OCI-LY1 (cell line): ENCODE measurements at regions not wholly inside any gene's neighbourhood (a gene's known extent, or its start where the extent isn't known, plus 50 kb on each side); places are given as distances from the start of the nearest gene placed in this dataset.

Source experiments
- H2AFZ ChIP-seq: fragments of 200-600 bp; sonication (generic), shearing (Covaris generic); 2 replicates; pipeline ENCODE4 v1.6.0; 2014; ENCODE audit warnings: antibody characterized with exemption, mild to moderate bottlenecking, low read length
- H3F3A ChIP-seq: fragments of 200-600 bp; sonication (generic), shearing (Covaris generic); 2 replicates; pipeline ENCODE4 v1.6.0; 2014; ENCODE audit warnings: mild to moderate bottlenecking, antibody characterized with exemption, low read length, moderate library complexity; ENCODE audit not compliant: insufficient read depth
- H3K27ac ChIP-seq: fragments of 200-600 bp; sonication (generic); 2 replicates; pipeline ENCODE4 v1.5.1; 2014; ENCODE audit warnings: low read length, mixed run types, mild to moderate bottlenecking, low read depth; ENCODE audit not compliant: poor library complexity, severe bottlenecking
- H3K27me3 ChIP-seq: fragments of 200-600 bp; sonication (generic); 2 replicates; pipeline ENCODE4 v1.6.0; 2014; ENCODE audit warnings: antibody characterized with exemption, mild to moderate bottlenecking, low read length, moderate library complexity; ENCODE audit not compliant: insufficient read depth
- H3K36me3 ChIP-seq: fragments of 200-600 bp; sonication (generic); 2 replicates; pipeline ENCODE4 v1.6.1; 2014; ENCODE audit warnings: mild to moderate bottlenecking, antibody characterized with exemption, low read length, moderate library complexity, mixed read lengths; ENCODE audit not compliant: insufficient read depth
- H3K4me1 ChIP-seq: fragments of 200-600 bp; sonication (generic); 2 replicates; pipeline ENCODE4 v1.5.1; 2014; ENCODE audit warnings: mild to moderate bottlenecking, low read length, moderate library complexity; ENCODE audit not compliant: insufficient read depth, severe bottlenecking
- H3K4me2 ChIP-seq: fragments of 200-600 bp; sonication (generic), shearing (Covaris generic); 2 replicates; pipeline ENCODE4 v1.6.1; 2014; ENCODE audit warnings: low read length
- H3K4me3 ChIP-seq: fragments of 200-600 bp; sonication (generic); 2 replicates; pipeline ENCODE4 v1.5.1; 2014; ENCODE audit warnings: low read length, low read depth, mild to moderate bottlenecking, mixed read lengths; ENCODE audit not compliant: poor library complexity, severe bottlenecking
- H3K79me2 ChIP-seq: fragments of 200-600 bp; shearing (Covaris generic); 2 replicates; pipeline ENCODE4 v1.6.1; 2016; ENCODE audit warnings: mixed run types, low read length, mixed read lengths; ENCODE audit not compliant: insufficient read depth
- H3K9ac ChIP-seq: fragments of 200-600 bp; sonication (generic), shearing (Covaris generic); 2 replicates; pipeline ENCODE4 v1.6.1; 2014; ENCODE audit warnings: mild to moderate bottlenecking, low read length, mixed read lengths
- H3K9me2 ChIP-seq: fragments of 200-600 bp; sonication (generic), shearing (Covaris generic); 2 replicates; pipeline ENCODE4 v1.6.1; 2014; ENCODE audit warnings: low read depth, mild to moderate bottlenecking, low read length, mixed read lengths
- H3K9me3 ChIP-seq: fragments of 200-600 bp; shearing (Covaris generic); 2 replicates; pipeline ENCODE4 v1.6.1; 2014; ENCODE audit warnings: low read length, mixed read lengths
- H4K20me1 ChIP-seq: fragments of 200-600 bp; sonication (generic), shearing (Covaris generic); 2 replicates; pipeline ENCODE4 v1.6.0; 2016; ENCODE audit warnings: mild to moderate bottlenecking, low read length; ENCODE audit not compliant: insufficient read depth
- EZH2 ChIP-seq: fragments of 200-600 bp; sonication (generic), shearing (Covaris generic); IDR thresholded peaks from 2 replicates; pipeline ENCODE4 v1.8.0; 2017; ENCODE audit warnings: borderline replicate concordance, mixed run types, mild to moderate bottlenecking, antibody characterized with exemption, low read length, moderate library complexity, mixed read lengths
- TF ChIP-seq, protein P1 (sequence below): fragments of 200-600 bp; sonication (generic), shearing (Covaris generic); IDR thresholded peaks from 2 replicates; pipeline ENCODE4 v1.5.1; 2017; ENCODE audit warnings: mild to moderate bottlenecking, antibody characterized with exemption, low read length, moderate library complexity, mixed read lengths

- Histone ChIP-seq H3K27ac (no peak overlapping the region), H3K9me2 (no peaks in the 10 kb centered on the region), H3K9ac (no peak overlapping the region), H3K79me2 (no peaks in the 10 kb centered on the region), H4K20me1 (no peaks in the 10 kb centered on the region), H2AFZ (no peak overlapping the region), H3F3A (no peaks in the 10 kb centered on the region), H3K4me1 (no peaks in the 10 kb centered on the region), H3K4me2 (no peak overlapping the region), H3K4me3 (no peak overlapping the region), H3K27me3 (no peaks in the 10 kb centered on the region), H3K9me3 (no peaks in the 10 kb centered on the region), H3K36me3 (no peaks in the 10 kb centered on the region)
- no peak for TF ChIP-seq EZH2
- TF ChIP-seq, protein P1, sequence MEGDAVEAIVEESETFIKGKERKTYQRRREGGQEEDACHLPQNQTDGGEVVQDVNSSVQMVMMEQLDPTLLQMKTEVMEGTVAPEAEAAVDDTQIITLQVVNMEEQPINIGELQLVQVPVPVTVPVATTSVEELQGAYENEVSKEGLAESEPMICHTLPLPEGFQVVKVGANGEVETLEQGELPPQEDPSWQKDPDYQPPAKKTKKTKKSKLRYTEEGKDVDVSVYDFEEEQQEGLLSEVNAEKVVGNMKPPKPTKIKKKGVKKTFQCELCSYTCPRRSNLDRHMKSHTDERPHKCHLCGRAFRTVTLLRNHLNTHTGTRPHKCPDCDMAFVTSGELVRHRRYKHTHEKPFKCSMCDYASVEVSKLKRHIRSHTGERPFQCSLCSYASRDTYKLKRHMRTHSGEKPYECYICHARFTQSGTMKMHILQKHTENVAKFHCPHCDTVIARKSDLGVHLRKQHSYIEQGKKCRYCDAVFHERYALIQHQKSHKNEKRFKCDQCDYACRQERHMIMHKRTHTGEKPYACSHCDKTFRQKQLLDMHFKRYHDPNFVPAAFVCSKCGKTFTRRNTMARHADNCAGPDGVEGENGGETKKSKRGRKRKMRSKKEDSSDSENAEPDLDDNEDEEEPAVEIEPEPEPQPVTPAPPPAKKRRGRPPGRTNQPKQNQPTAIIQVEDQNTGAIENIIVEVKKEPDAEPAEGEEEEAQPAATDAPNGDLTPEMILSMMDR: no peak
These were observed 764.7 kb downstream of the TRIML1 start for GRCh38 chr4:188903986-188904385.

DNA sequence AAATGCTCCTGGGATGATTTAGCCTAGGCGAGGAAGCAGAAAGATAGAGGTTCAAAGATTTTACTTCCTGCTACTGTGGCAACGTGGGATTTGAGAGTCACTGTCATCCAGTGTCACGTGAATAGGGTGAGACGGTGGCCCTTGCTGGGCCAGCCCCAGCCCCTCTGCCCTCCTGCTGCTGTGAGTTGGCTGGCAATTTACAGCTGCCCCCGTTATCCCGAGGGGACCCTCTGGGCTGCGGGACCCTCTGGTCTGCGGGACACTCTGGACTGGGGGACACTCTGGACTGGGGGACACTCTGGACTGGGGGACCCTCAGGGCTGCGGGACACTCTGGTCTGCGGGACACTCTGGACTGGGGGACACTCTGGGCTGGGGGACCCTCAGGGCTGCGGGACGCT is 765.4 kb downstream of the TRIML1 start:
- Histone ChIP-seq H3K9ac (no peak overlapping the region), H3K4me3 (no peak overlapping the region), H3K79me2 (no peaks in the 10 kb centered on the region), H4K20me1 (no peaks in the 10 kb centered on the region), H3K4me2 (no peak overlapping the region), H3K9me2 (no peaks in the 10 kb centered on the region), H3K27me3 (no peaks in the 10 kb centered on the region), H3K27ac (no peak overlapping the region), H2AFZ (no peak overlapping the region), H3K36me3 (no peaks in the 10 kb centered on the region), H3K9me3 (no peaks in the 10 kb centered on the region), H3F3A (no peaks in the 10 kb centered on the region), H3K4me1 (no peaks in the 10 kb centered on the region)
- TF ChIP-seq, protein P1: no peak
- no peak for TF ChIP-seq EZH2

- Histone ChIP-seq H3F3A (no peaks in the 10 kb centered on the region), H3K4me2 (no peak overlapping the region), H2AFZ (no peak overlapping the region), H3K36me3 (no peaks in the 10 kb centered on the region), H3K9ac (no peak overlapping the region), H3K79me2 (no peaks in the 10 kb centered on the region), H3K27ac (no peak overlapping the region), H3K9me3 (no peaks in the 10 kb centered on the region), H3K4me3 (no peak overlapping the region), H3K9me2 (no peaks in the 10 kb centered on the region), H4K20me1 (no peaks in the 10 kb centered on the region), H3K27me3 (no peaks in the 10 kb centered on the region), H3K4me1 (no peaks in the 10 kb centered on the region)
- no peak for TF ChIP-seq EZH2
These were observed 766.0 kb downstream of the TRIML1 start for GRCh38 chr4:188905248-188905647.

- H3K9me3 ChIP-seq: no peaks in the 10 kb centered on the region
- no peak for TF ChIP-seq EZH2
- TF ChIP-seq, protein P1: no peak
- H3K4me1 ChIP-seq: no peaks in the 10 kb centered on the region
- no peaks in the 10 kb centered on the region for H3K36me3 ChIP-seq
- H3K4me2 ChIP-seq: no peak overlapping the region
- no peaks in the 10 kb centered on the region for H3K9me2 ChIP-seq
- no peak overlapping the region for H2AFZ ChIP-seq
- H4K20me1 ChIP-seq: no peaks in the 10 kb centered on the region
- no peaks in the 10 kb centered on the region for H3F3A ChIP-seq
- no peaks in the 10 kb centered on the region for H3K79me2 ChIP-seq
- no peak overlapping the region for H3K9ac ChIP-seq
- peak overlapping the region; percentile 31 for H3K27ac ChIP-seq
- H3K4me3 ChIP-seq: no peak overlapping the region
- H3K27me3 ChIP-seq: no peaks in the 10 kb centered on the region
These were observed 772.0 kb downstream of the TRIML1 start for GRCh38 chr4:188911199-188911598.
